CD8-positive, alpha-beta memory T cell (primary cell): ENCODE measurements at regions not wholly inside any gene's neighbourhood (a gene's known extent, or its start where the extent isn't known, plus 50 kb on each side); places are given as distances from the start of the nearest gene placed in this dataset.

Experiments used
- CTCF ChIA-PET: fragments of 350-600 bp; sonication (Branson Sonifier 250); formaldehyde crosslinking; loops from one replicate; lab custom pipeline; 2021; ENCODE audit warnings: antibody characterized with exemption; lab: Charles Lee
- POLR2A ChIA-PET: fragments of 350-600 bp; sonication (Branson Sonifier 250); formaldehyde crosslinking; loops from one replicate; lab custom pipeline; 2021; ENCODE audit warnings: antibody characterized with exemption; lab: Charles Lee
- DNase-seq, 5 donors: peaks; one replicate each; pipeline versions ENCODE4 v3.0.0 to v3.0.0-alpha.2; 2020 to 2022; ENCODE audit warnings: mixed read lengths in 1 of 5
- H3K27ac ChIP-seq: one replicate; pipeline ENCODE4 v1.7.0; 2013; ENCODE audit warnings: low read depth, mild to moderate bottlenecking, low read length, moderate library complexity
- H3K27me3 ChIP-seq: 2 replicates; pipeline ENCODE4 v1.7.0; 2013; ENCODE audit warnings: low read length, mild to moderate bottlenecking; ENCODE audit not compliant: insufficient read depth, poor library complexity, severe bottlenecking
- H3K36me3 ChIP-seq: 2 replicates; pipeline ENCODE4 v1.7.0; 2013; ENCODE audit warnings: mild to moderate bottlenecking, low read length, moderate library complexity; ENCODE audit not compliant: insufficient read depth
- H3K4me1 ChIP-seq: 2 replicates; pipeline ENCODE4 v1.7.0; 2013; ENCODE audit warnings: mild to moderate bottlenecking, low read length, moderate library complexity; ENCODE audit not compliant: insufficient read depth
- H3K4me3 ChIP-seq: 2 replicates; pipeline ENCODE4 v1.7.0; 2013; ENCODE audit warnings: mild to moderate bottlenecking, low read length
- H3K9me3 ChIP-seq: 2 replicates; pipeline ENCODE4 v1.7.0; 2013; ENCODE audit warnings: mild to moderate bottlenecking, low read length
- H3K27ac Mint-ChIP-seq, 8 donors: one replicate each; pipeline ENCODE4 v1.8.0; 2020 to 2021; ENCODE audit warnings: mixed read lengths in 8 of 8, mild to moderate bottlenecking in 6 of 8, inconsistent platforms in 3 of 8, moderate library complexity in 3 of 8
- H3K27me3 Mint-ChIP-seq, 2 donors: one replicate each; pipeline ENCODE4 v1.8.0; 2020 to 2021; ENCODE audit warnings: mixed read lengths in 2 of 2, mild to moderate bottlenecking in 1 of 2, moderate library complexity in 1 of 2
- H3K36me3 Mint-ChIP-seq, 3 donors: one replicate each; pipeline ENCODE4 v1.8.0; 2020 to 2021; ENCODE audit warnings: mixed read lengths in 3 of 3, inconsistent platforms in 1 of 3, mild to moderate bottlenecking in 1 of 3
- H3K4me1 Mint-ChIP-seq, 3 donors: one replicate each; pipeline ENCODE4 v1.8.0; 2020 to 2021; ENCODE audit warnings: mixed read lengths in 3 of 3, inconsistent platforms in 1 of 3, mild to moderate bottlenecking in 1 of 3
- H3K4me3 Mint-ChIP-seq, 7 donors: one replicate each; pipeline ENCODE4 v1.8.0; 2020 to 2021; ENCODE audit warnings: mixed read lengths in 7 of 7, mild to moderate bottlenecking in 6 of 7, moderate library complexity in 4 of 7, inconsistent platforms in 2 of 7
- H3K9me3 Mint-ChIP-seq, 5 donors: one replicate each; pipeline ENCODE4 v1.8.0; 2020 to 2022; ENCODE audit warnings: mixed read lengths in 5 of 5, mild to moderate bottlenecking in 3 of 5, moderate library complexity in 2 of 5, inconsistent platforms in 1 of 5

DNA sequence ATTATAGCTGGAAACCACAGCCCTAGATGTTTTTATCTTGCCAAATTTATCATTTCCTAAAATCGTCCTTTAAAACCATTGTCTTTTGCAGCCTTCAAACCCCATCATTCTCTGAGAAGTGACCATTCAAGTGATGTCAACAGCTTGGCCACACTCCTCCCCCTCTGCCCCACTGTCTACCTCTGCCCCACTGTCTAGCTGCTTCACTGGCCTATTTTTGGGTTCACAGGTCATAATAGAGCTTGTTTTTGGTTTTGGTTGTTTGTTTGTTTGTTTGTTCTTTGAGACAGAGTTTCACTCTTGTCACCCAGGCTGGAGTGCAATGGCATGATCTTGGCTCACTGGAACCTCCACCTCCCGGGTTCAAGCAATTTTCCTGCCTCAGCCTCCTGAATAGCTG is 93.2 kb upstream of the IL12A start:
- H3K27me3 Mint-ChIP-seq = peaks cover 3 to 34% of the 10 kb centered on the region in 2 donors
- no peaks in the 10 kb centered on the region for H3K4me1 Mint-ChIP-seq
- H3K27me3 ChIP-seq = no peaks in the 10 kb centered on the region
- H3K9me3 ChIP-seq = no peaks in the 10 kb centered on the region
- no peak overlapping the region for H3K27ac ChIP-seq
- H3K27ac Mint-ChIP-seq = no peak overlapping the region
- H3K4me3 ChIP-seq = no peak overlapping the region
- POLR2A ChIA-PET = no interaction called here
- CTCF ChIA-PET = interaction anchor here (0.9 to 1.1 kb wide), 2 partner anchors 8 to 63 kb away, joined by 3 read pairs; no protein-coding TSS in a partner anchor
- no peaks in the 10 kb centered on the region for H3K4me1 ChIP-seq
- no peaks in the 10 kb centered on the region for H3K36me3 Mint-ChIP-seq
- H3K9me3 Mint-ChIP-seq = peaks cover 0 to under 1% (median 0%) of the 10 kb centered on the region in 5 donors
- H3K36me3 ChIP-seq = no peaks in the 10 kb centered on the region
- H3K4me3 Mint-ChIP-seq = no peak overlapping the region
- DNase-seq = no peak

- H3K27ac Mint-ChIP-seq = no peak overlapping the region
- H3K27me3 ChIP-seq = no peaks in the 10 kb centered on the region
- H3K27me3 Mint-ChIP-seq = peaks cover 3 to 35% of the 10 kb centered on the region in 2 donors
- H3K4me3 Mint-ChIP-seq = no peak overlapping the region
- H3K9me3 Mint-ChIP-seq = peaks cover 0 to 2% (median 0%) of the 10 kb centered on the region in 5 donors
- H3K4me1 Mint-ChIP-seq = no peaks in the 10 kb centered on the region
- H3K27ac ChIP-seq = no peak overlapping the region
- no peaks in the 10 kb centered on the region for H3K36me3 Mint-ChIP-seq
- no peak for DNase-seq
- CTCF ChIA-PET = no interaction called here
- no peak overlapping the region for H3K4me3 ChIP-seq
- no peaks in the 10 kb centered on the region for H3K9me3 ChIP-seq
- H3K4me1 ChIP-seq = no peaks in the 10 kb centered on the region
- POLR2A ChIA-PET = no interaction called here
- no peaks in the 10 kb centered on the region for H3K36me3 ChIP-seq
Observed at GRCh38 chr3:159896543-159896942, 92.1 kb upstream of the IL12A start.

GRCh38 chr3:159897331-159898075 is 91.1 kb upstream of the IL12A start:
- no peaks in the 10 kb centered on the region for H3K27me3 ChIP-seq
- DNase-seq = no peak
- H3K36me3 ChIP-seq = no peaks in the 10 kb centered on the region
- no peaks in the 10 kb centered on the region for H3K4me1 ChIP-seq
- Mint-ChIP-seq H3K36me3 (no peaks in the 10 kb centered on the region), H3K27ac (no peak overlapping the region), H3K9me3 (peaks cover 0 to 2% (median 0%) of the 10 kb centered on the region in 5 donors), H3K27me3 (peaks cover 3 to 32% of the 10 kb centered on the region in 2 donors), H3K4me3 (no peak overlapping the region), H3K4me1 (no peaks in the 10 kb centered on the region)
- H3K9me3 ChIP-seq = no peaks in the 10 kb centered on the region
- POLR2A ChIA-PET = no interaction called here
- CTCF ChIA-PET = no interaction called here
- H3K4me3 ChIP-seq = no peak overlapping the region
- no peak overlapping the region for H3K27ac ChIP-seq

DNA sequence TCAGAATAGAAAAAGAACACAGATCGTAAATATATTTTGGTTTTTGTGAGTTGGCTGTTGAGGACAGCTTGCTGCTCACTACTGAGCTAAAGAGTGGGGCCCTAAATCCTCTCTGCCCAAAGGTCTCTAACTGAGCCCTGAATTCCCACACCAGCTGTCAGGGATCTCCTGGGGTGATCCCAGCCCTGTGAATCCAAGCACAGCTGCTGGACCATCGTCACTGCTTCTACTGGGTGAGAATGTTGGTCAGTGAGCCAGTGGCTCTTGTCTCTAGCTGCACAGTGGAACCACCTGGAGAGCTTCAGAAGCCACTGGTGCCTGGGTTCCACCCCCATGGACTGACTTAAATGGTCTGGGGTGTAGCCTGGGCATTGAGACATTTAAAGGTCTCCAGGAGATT is 90.5 kb upstream of the IL12A start:
- H3K27ac ChIP-seq = no peak overlapping the region
- H3K4me1 Mint-ChIP-seq = no peaks in the 10 kb centered on the region
- POLR2A ChIA-PET = no interaction called here
- DNase-seq = no peak
- H3K9me3 Mint-ChIP-seq = peaks cover 0 to 2% (median 0%) of the 10 kb centered on the region in 5 donors
- H3K36me3 Mint-ChIP-seq = no peaks in the 10 kb centered on the region
- H3K4me3 Mint-ChIP-seq = no peak overlapping the region
- no peak overlapping the region for H3K27ac Mint-ChIP-seq
- no peaks in the 10 kb centered on the region for H3K27me3 ChIP-seq
- no peak overlapping the region for H3K4me3 ChIP-seq
- CTCF ChIA-PET = no interaction called here
- peaks cover 7 to 33% of the 10 kb centered on the region in 2 donors for H3K27me3 Mint-ChIP-seq
- H3K4me1 ChIP-seq = no peaks in the 10 kb centered on the region
- H3K36me3 ChIP-seq = no peaks in the 10 kb centered on the region
- H3K9me3 ChIP-seq = no peaks in the 10 kb centered on the region

DNA sequence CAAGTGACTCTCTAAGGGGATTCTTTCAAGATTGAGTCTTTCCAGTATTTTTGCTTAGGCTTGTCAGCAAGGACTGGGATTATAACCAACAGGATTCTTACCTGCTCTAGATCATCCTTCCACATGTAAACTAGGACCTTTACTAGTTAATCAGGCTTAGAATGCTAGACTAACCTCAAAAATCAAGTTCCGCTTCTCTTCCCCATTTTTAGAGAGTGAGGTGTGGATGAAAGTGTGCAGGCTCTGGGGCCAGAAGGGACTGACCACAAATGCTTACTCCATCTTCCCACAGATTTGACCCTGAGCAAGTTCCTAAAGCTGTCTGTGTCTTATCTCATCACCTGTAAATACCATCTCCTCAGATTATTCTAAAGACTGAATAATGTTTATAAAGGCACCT is 89.5 kb upstream of the IL12A start:
- Mint-ChIP-seq H3K27me3 (peaks cover 7 to 34% of the 10 kb centered on the region in 2 donors), H3K9me3 (peaks cover 0 to 2% (median 0%) of the 10 kb centered on the region in 5 donors)
- CTCF ChIA-PET = no interaction called here

DNA sequence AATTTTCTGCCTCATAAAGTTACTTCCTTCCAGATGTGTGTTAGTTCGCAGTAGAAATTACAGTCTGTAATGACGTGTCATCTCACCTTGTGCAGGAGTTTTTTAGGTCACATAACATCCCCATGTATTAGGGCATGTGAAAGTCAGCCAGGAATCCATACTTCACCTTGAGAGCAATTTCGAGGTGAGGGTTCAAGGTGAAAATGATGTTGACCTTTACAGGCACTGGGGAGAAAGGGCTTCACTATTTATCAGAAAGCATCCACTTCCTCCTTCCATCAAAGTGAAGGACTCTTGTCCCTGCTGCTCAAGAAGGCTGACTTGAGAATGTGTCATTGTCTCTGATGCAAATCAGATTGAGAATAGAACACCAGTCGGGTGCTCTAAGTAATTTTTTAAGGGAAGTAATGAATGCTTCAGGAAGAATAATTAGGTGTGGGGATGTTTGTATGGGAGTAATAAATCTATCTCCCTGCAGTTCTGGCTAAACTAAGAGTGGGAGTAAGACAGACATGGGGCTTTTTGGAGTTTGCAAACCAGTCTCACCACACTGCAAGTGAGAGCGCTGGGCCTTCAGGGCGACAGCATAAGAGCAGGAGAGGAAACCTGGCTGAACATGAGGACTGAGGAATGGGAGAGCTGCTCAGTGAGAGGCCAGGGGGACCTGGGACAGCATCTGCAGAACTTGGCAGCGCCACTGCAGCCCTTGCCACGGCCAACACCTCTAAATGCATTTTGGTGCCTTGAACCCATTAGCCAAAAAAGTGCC is 85.9 kb upstream of the IL12A start:
- Mint-ChIP-seq H3K4me1 (no peaks in the 10 kb centered on the region), H3K36me3 (no peaks in the 10 kb centered on the region), H3K4me3 (no peak overlapping the region), H3K9me3 (peaks cover 0 to 2% (median 0%) of the 10 kb centered on the region in 5 donors), H3K27me3 (peaks cover 3 to 24% of the 10 kb centered on the region in 2 donors), H3K27ac (no peak overlapping the region)
- ChIA-PET CTCF (no interaction called here), POLR2A (no interaction called here)
- Histone ChIP-seq H3K4me3 (no peak overlapping the region), H3K27me3 (no peaks in the 10 kb centered on the region), H3K4me1 (no peaks in the 10 kb centered on the region), H3K27ac (no peak overlapping the region), H3K36me3 (no peaks in the 10 kb centered on the region), H3K9me3 (no peaks in the 10 kb centered on the region)
- no peak for DNase-seq

More for the DNA sequence above, 89.5 kb upstream of the IL12A start:
- Mint-ChIP-seq H3K27ac (no peak overlapping the region), H3K4me1 (no peaks in the 10 kb centered on the region), H3K4me3 (no peak overlapping the region), H3K36me3 (no peaks in the 10 kb centered on the region)
- H3K4me1 ChIP-seq = no peaks in the 10 kb centered on the region
- H3K4me3 ChIP-seq = no peak overlapping the region
- H3K36me3 ChIP-seq = no peaks in the 10 kb centered on the region
- no peak for DNase-seq
- no peaks in the 10 kb centered on the region for H3K9me3 ChIP-seq
- POLR2A ChIA-PET = no interaction called here
- H3K27me3 ChIP-seq = no peaks in the 10 kb centered on the region
- no peak overlapping the region for H3K27ac ChIP-seq

GRCh38 chr3:159904455-159904854 is 84.2 kb upstream of the IL12A start:
- Histone ChIP-seq H3K4me3 (no peak overlapping the region), H3K27ac (no peak overlapping the region), H3K4me1 (no peaks in the 10 kb centered on the region), H3K27me3 (no peaks in the 10 kb centered on the region), H3K36me3 (no peaks in the 10 kb centered on the region), H3K9me3 (no peaks in the 10 kb centered on the region)
- no peak for DNase-seq
- Mint-ChIP-seq H3K27me3 (peaks cover 3 to 24% of the 10 kb centered on the region in 2 donors), H3K36me3 (no peaks in the 10 kb centered on the region), H3K27ac (no peak overlapping the region), H3K9me3 (peaks cover 0 to 2% (median 0%) of the 10 kb centered on the region in 5 donors), H3K4me3 (no peak overlapping the region), H3K4me1 (no peaks in the 10 kb centered on the region)
- POLR2A ChIA-PET = no interaction called here
- CTCF ChIA-PET = interaction anchor here (0.9 kb wide), 1 partner anchor 9 kb away, joined by 3 read pairs; no protein-coding TSS in a partner anchor

GRCh38 chr3:159904911-159905310 is 83.7 kb upstream of the IL12A start:
- ChIA-PET CTCF (no interaction called here), POLR2A (no interaction called here)
- Histone ChIP-seq H3K9me3 (no peaks in the 10 kb centered on the region), H3K27ac (no peak overlapping the region), H3K4me3 (no peak overlapping the region), H3K4me1 (no peaks in the 10 kb centered on the region), H3K27me3 (no peaks in the 10 kb centered on the region), H3K36me3 (no peaks in the 10 kb centered on the region)
- peaks cover 0 to 2% (median 0%) of the 10 kb centered on the region in 5 donors for H3K9me3 Mint-ChIP-seq
- H3K4me3 Mint-ChIP-seq = no peak overlapping the region
- no peaks in the 10 kb centered on the region for H3K36me3 Mint-ChIP-seq
- no peak for DNase-seq
- no peak overlapping the region for H3K27ac Mint-ChIP-seq
- H3K27me3 Mint-ChIP-seq = peaks cover 3 to 20% of the 10 kb centered on the region in 2 donors
- H3K4me1 Mint-ChIP-seq = no peaks in the 10 kb centered on the region
